Psoas muscle (tissue), 7 donors: ENCODE measurements at regions not wholly inside any gene's neighbourhood (a gene's known extent, or its start where the extent isn't known, plus 50 kb on each side); places are given as distances from the start of the nearest gene placed in this dataset.

ENCODE experiments used
- ATAC-seq, 4 donors: fragments of 200-7000 bp; cut with Tn5 transposase; one replicate each; pipeline ENCODE4 v1.9.1; 2020; ENCODE audit warnings: moderate library complexity in 3 of 4, mild to moderate bottlenecking in 2 of 4
- DNase-seq, 2 donors: peaks; one replicate each; pipeline ENCODE4 v3.0.0-alpha.2; 2020
- H3K27ac ChIP-seq: fragments of 200-600 bp; one replicate; pipeline ENCODE4 v1.8.0; 2022
- H3K27me3 ChIP-seq, 3 donors: fragments of 200-600 bp in 1 of 3; one replicate each; pipeline versions ENCODE4 v1.6.1 to v1.8.0; 2013 to 2022; ENCODE audit warnings: low read length in 2 of 3, mild to moderate bottlenecking in 2 of 3, moderate library complexity in 1 of 3; ENCODE audit not compliant: insufficient read depth in 3 of 3
- H3K36me3 ChIP-seq, 2 donors: fragments of 200-600 bp in 1 of 2; one replicate each; pipeline versions ENCODE4 v1.6.1 to v1.8.0; 2013 to 2022; ENCODE audit warnings: low read depth in 1 of 2, mild to moderate bottlenecking in 1 of 2, moderate library complexity in 1 of 2; ENCODE audit not compliant: insufficient read depth in 1 of 2
- H3K4me1 ChIP-seq: fragments of 200-600 bp; one replicate; pipeline ENCODE4 v1.8.0; 2022
- H3K4me3 ChIP-seq: fragments of 200-600 bp; one replicate; pipeline ENCODE4 v1.8.0; 2022; ENCODE audit warnings: mild to moderate bottlenecking
- H3K9me3 ChIP-seq: fragments of 200-600 bp; one replicate; pipeline ENCODE4 v1.8.0; 2022
- CTCF ChIP-seq: fragments of 200-600 bp; IDR thresholded peaks from one replicate; pipeline ENCODE4 v1.8.0; 2022; ENCODE audit warnings: antibody characterized with exemption
- WGBS, 3 donors: extraction: QIAGEN DNeasy Blood & Tissue Kit; methylation state at CpG; one replicate each; pipeline versions ENCODE4 v1.1.6 to v1.1.7; 2013; 5-methylcytosine and 5-hydroxymethylcytosine counted together
- intact Hi-C, 2 donors: fragments of 100-400 bp; cut with DNase I; formaldehyde crosslinking; loops; one replicate each; pipeline versions ENCODE4 v1.11.0 to v1.14.2; 2022
- donor health status: healthy with polysubstance abuse.
- donor health status: DM: no; HTN: no; CAD: no; lungs with moderate emphysema.
- donor health status: Bipolar disorder and iron deficiency.
- donor health status: healthy.
- donor health status: DM: yes; HTN: yes; CAD: no.
- donor health status: DM: no; HTN: no; CAD: no.
- donor health status: DM: yes; HTN: yes; CAD: no.

- TF ChIP-seq CTCF = no peak
- Histone ChIP-seq H3K9me3 (no peaks in the 10 kb centered on the region), H3K36me3 (no peaks in the 10 kb centered on the region), H3K4me3 (no peak overlapping the region), H3K27me3 (peaks cover 0 to 2% (median 0%) of the 10 kb centered on the region in 3 donors), H3K4me1 (no peaks in the 10 kb centered on the region), H3K27ac (no peak overlapping the region)
- WGBS, 3 donors = 66 to 68% (median 67%) methylated on average over 3 of the region's 3 CpGs
- no peak for DNase-seq
- intact Hi-C loops = no loop called here
- ATAC-seq = no peak
These were observed 54.2 kb downstream of the S1PR1 start for GRCh38 chr1:101290922-101291561.

- intact Hi-C loops = no loop called here
- no peaks in the 10 kb centered on the region for H3K9me3 ChIP-seq
- TF ChIP-seq CTCF = no peak
- H3K4me1 ChIP-seq = no peaks in the 10 kb centered on the region
- H3K27me3 ChIP-seq = peaks cover 0 to 2% (median 0%) of the 10 kb centered on the region in 3 donors
- no peaks in the 10 kb centered on the region for H3K36me3 ChIP-seq
- no peak overlapping the region for H3K4me3 ChIP-seq
- H3K27ac ChIP-seq = no peak overlapping the region
- 36 to 51% (median 43%) methylated on average over 4 of the region's 4 CpGs for WGBS, 3 donors
- DNase-seq (no peak), ATAC-seq (no peak)
These were observed 55.0 kb downstream of the S1PR1 start for GRCh38 chr1:101291562-101292380.

GRCh38 chr1:101293461-101294051 lies 56.7 kb downstream of the S1PR1 start:
- ATAC-seq (no peak), DNase-seq (no peak)
- intact Hi-C loops = no loop called here
- 75 to 79% (median 78%) methylated on average over 4 of the region's 4 CpGs for WGBS, 3 donors
- no peak overlapping the region for H3K27ac ChIP-seq
- TF ChIP-seq CTCF = no peak
- no peak overlapping the region for H3K4me3 ChIP-seq
- no peaks in the 10 kb centered on the region for H3K36me3 ChIP-seq
- H3K9me3 ChIP-seq = no peaks in the 10 kb centered on the region
- H3K4me1 ChIP-seq = no peaks in the 10 kb centered on the region
- peaks cover 0 to 2% (median 0%) of the 10 kb centered on the region in 3 donors for H3K27me3 ChIP-seq

- intact Hi-C loops = no loop called here
- Histone ChIP-seq H3K27me3 (peaks cover 0 to 2% (median 0%) of the 10 kb centered on the region in 3 donors), H3K27ac (no peak overlapping the region), H3K36me3 (no peaks in the 10 kb centered on the region), H3K4me3 (no peak overlapping the region), H3K4me1 (no peaks in the 10 kb centered on the region), H3K9me3 (no peaks in the 10 kb centered on the region)
- no peak for DNase-seq
- TF ChIP-seq CTCF = no peak
- WGBS, 3 donors = 61 to 79% (median 77%) methylated on average over 4 of the region's 4 CpGs
- no peak for ATAC-seq
These were observed 58.4 kb downstream of the S1PR1 start for GRCh38 chr1:101295209-101295608.
